B cell (primary cell): ENCODE measurements at regions not wholly inside any gene's neighbourhood (a gene's known extent, or its start where the extent isn't known, plus 50 kb on each side); places are given as distances from the start of the nearest gene placed in this dataset.

ENCODE experiments used
- ATAC-seq: fragments of 200-7000 bp; cut with Tn5 transposase; one replicate; pipeline ENCODE4 v1.10.0; 2021; ENCODE audit warnings: low read depth, mild to moderate bottlenecking, moderate number of reproducible peaks, moderate library complexity
- CTCF ChIA-PET: fragments of 350-600 bp; sonication (Branson Sonifier 250); formaldehyde crosslinking; loops from one replicate; lab custom pipeline; 2021; ENCODE audit warnings: antibody characterized with exemption, inconsistent platforms; lab: Charles Lee
- POLR2A ChIA-PET: fragments of 350-600 bp; sonication (Branson Sonifier 250); formaldehyde crosslinking; loops from one replicate; lab custom pipeline; 2021; ENCODE audit warnings: antibody characterized with exemption; lab: Charles Lee
- DNase-seq: peaks from one replicate; pipeline ENCODE4 v3.0.0; 2013
- H2AFZ ChIP-seq: 2 replicates; pipeline ENCODE4 v1.6.1; 2012; ENCODE audit warnings: mild to moderate bottlenecking, low read depth, low read length; ENCODE audit not compliant: insufficient read depth, poor library complexity, severe bottlenecking
- H3K27ac ChIP-seq, 2 donors: 1 replicate in 1 of 2; 2 replicates in 1 of 2; pipeline ENCODE4 v1.5.1; 2012 to 2013; ENCODE audit warnings: low read length in 2 of 2, mild to moderate bottlenecking in 2 of 2, moderate library complexity in 1 of 2
- H3K27me3 ChIP-seq, 4 experiments: fragments of 200-600 bp in 1 of 4; sonication (generic) in 1 of 4; replicated peaks in 1 of 4; 1 replicate in 2 of 4; 2 replicates in 2 of 4; pipeline versions ENCODE4 v1.6.1 to v1.7.0; 2013 to 2016; ENCODE audit warnings: low read length in 3 of 4, mild to moderate bottlenecking in 2 of 4, mixed read lengths in 1 of 4, moderate library complexity in 1 of 4; ENCODE audit not compliant: insufficient read depth in 4 of 4, control insufficient read depth in 3 of 4; ENCODE audit errors: control extremely low read depth in 1 of 4
- H3K36me3 ChIP-seq, 2 experiments: replicated peaks in 1 of 2; 1 replicate in 1 of 2; 2 replicates in 1 of 2; pipeline versions ENCODE4 v1.6.1 to v1.7.1; 2013; ENCODE audit warnings: low read length in 1 of 2; ENCODE audit not compliant: insufficient read depth in 2 of 2, control insufficient read depth in 1 of 2; ENCODE audit errors: control extremely low read depth in 1 of 2, extremely low read depth in 1 of 2
- H3K4me1 ChIP-seq, 2 donors: fragments of 200-600 bp in 1 of 2; sonication (generic) in 1 of 2; 1 replicate in 1 of 2; 2 replicates in 1 of 2; pipeline versions ENCODE4 v1.5.1 to v1.6.1; 2013 to 2017; ENCODE audit warnings: low read length in 2 of 2; ENCODE audit not compliant: control insufficient read depth in 2 of 2, insufficient read depth in 2 of 2
- H3K4me2 ChIP-seq: replicated peaks from 2 replicates; pipeline ENCODE3; 2012; ENCODE audit warnings: mild to moderate bottlenecking, low read depth, low read length; ENCODE audit not compliant: poor library complexity, severe bottlenecking
- H3K4me3 ChIP-seq, 5 experiments: fragments of 200-600 bp in 1 of 5; sonication (generic) in 1 of 5; 1 replicate in 3 of 5; 2 replicates in 2 of 5; pipeline versions ENCODE4 v1.5.1 to v1.7.0; 2011 to 2016; ENCODE audit warnings: low read length in 4 of 5, mild to moderate bottlenecking in 4 of 5, low read depth in 2 of 5, control low read depth in 1 of 5, moderate library complexity in 1 of 5; ENCODE audit not compliant: insufficient read depth in 1 of 5; ENCODE audit errors: control extremely low read depth in 1 of 5, extremely low read depth in 1 of 5
- H3K79me2 ChIP-seq: fragments of 200-600 bp; sonication (generic); one replicate; pipeline ENCODE4 v1.6.0; 2016; ENCODE audit warnings: low read length; ENCODE audit not compliant: control insufficient read depth, insufficient read depth
- H3K9ac ChIP-seq: fragments of 200-600 bp; sonication (generic); 2 replicates; pipeline ENCODE4 v1.6.1; 2017; ENCODE audit warnings: mild to moderate bottlenecking, low read length, moderate library complexity
- H3K9me3 ChIP-seq, 3 donors: one replicate each; pipeline versions ENCODE4 v1.6.1 to v1.7.1; 2013; ENCODE audit warnings: low read length in 2 of 3; ENCODE audit not compliant: control insufficient read depth in 2 of 3, insufficient read depth in 1 of 3; ENCODE audit errors: control extremely low read depth in 1 of 3
- H4K20me1 ChIP-seq: 2 replicates; pipeline ENCODE4 v1.6.0; 2012; ENCODE audit warnings: mild to moderate bottlenecking, low read length; ENCODE audit not compliant: insufficient read depth, control insufficient read depth, poor library complexity, severe bottlenecking
- H3K27ac Mint-ChIP-seq: one replicate; pipeline ENCODE4 v1.8.0; 2021; ENCODE audit warnings: mixed read lengths
- H3K27me3 Mint-ChIP-seq: one replicate; pipeline ENCODE4 v1.8.0; 2021; ENCODE audit warnings: mixed read lengths
- H3K4me1 Mint-ChIP-seq: one replicate; pipeline ENCODE4 v1.8.0; 2021; ENCODE audit warnings: mixed read lengths
- H3K4me3 Mint-ChIP-seq: one replicate; pipeline ENCODE4 v1.8.0; 2021; ENCODE audit warnings: mixed read lengths
- H3K9me3 Mint-ChIP-seq: one replicate; pipeline ENCODE4 v1.8.0; 2022; ENCODE audit warnings: mixed read lengths; ENCODE audit not compliant: insufficient read depth
- EZH2 ChIP-seq: IDR thresholded peaks from 2 replicates; pipeline ENCODE4 v1.6.1; 2012; ENCODE audit warnings: borderline replicate concordance, low read depth, mild to moderate bottlenecking, moderate library complexity, low read length; ENCODE audit not compliant: insufficient read depth, poor library complexity, severe bottlenecking
- WGBS: methylation state at CpG from one replicate; pipeline ENCODE4 v1.1.5; 2013; ENCODE audit warnings: missing lambda C conversion rate; ENCODE audit not compliant: insufficient coverage; 5-methylcytosine and 5-hydroxymethylcytosine counted together
- intact Hi-C: fragments of 100-400 bp; cut with micrococcal nuclease; formaldehyde crosslinking; loops from one replicate; pipeline ENCODE4 v1.10.0; 2022
- TF ChIP-seq, protein P1 (sequence below): fragments of 200-600 bp; IDR thresholded peaks from one replicate; pipeline ENCODE4 v1.8.0; 2022; ENCODE audit warnings: antibody characterized with exemption, mild to moderate bottlenecking

GRCh38 chr13:61988810-61989209 is 573.2 kb upstream of the PCDH20 start:
- Mint-ChIP-seq H3K27ac (no peak overlapping the region), H3K9me3 (no peaks in the 10 kb centered on the region), H3K27me3 (no peaks in the 10 kb centered on the region), H3K4me3 (no peak overlapping the region), H3K4me1 (no peaks in the 10 kb centered on the region)
- H3K4me1 ChIP-seq = no peaks in the 10 kb centered on the region
- ATAC-seq (no peak), DNase-seq (no peak)
- no peak for TF ChIP-seq EZH2
- TF ChIP-seq, protein P1, sequence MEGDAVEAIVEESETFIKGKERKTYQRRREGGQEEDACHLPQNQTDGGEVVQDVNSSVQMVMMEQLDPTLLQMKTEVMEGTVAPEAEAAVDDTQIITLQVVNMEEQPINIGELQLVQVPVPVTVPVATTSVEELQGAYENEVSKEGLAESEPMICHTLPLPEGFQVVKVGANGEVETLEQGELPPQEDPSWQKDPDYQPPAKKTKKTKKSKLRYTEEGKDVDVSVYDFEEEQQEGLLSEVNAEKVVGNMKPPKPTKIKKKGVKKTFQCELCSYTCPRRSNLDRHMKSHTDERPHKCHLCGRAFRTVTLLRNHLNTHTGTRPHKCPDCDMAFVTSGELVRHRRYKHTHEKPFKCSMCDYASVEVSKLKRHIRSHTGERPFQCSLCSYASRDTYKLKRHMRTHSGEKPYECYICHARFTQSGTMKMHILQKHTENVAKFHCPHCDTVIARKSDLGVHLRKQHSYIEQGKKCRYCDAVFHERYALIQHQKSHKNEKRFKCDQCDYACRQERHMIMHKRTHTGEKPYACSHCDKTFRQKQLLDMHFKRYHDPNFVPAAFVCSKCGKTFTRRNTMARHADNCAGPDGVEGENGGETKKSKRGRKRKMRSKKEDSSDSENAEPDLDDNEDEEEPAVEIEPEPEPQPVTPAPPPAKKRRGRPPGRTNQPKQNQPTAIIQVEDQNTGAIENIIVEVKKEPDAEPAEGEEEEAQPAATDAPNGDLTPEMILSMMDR = no peak
- POLR2A ChIA-PET = no interaction called here
- no peak overlapping the region for H3K9ac ChIP-seq
- H2AFZ ChIP-seq = no peak overlapping the region
- H3K4me2 ChIP-seq = no peak overlapping the region
- WGBS = 17% methylated on average over 1 of the region's 2 CpGs
- no peak overlapping the region for H3K4me3 ChIP-seq
- no peak overlapping the region for H3K27ac ChIP-seq
- CTCF ChIA-PET = no interaction called here
- no peaks in the 10 kb centered on the region for H3K27me3 ChIP-seq
- H3K9me3 ChIP-seq = no peaks in the 10 kb centered on the region
- no peaks in the 10 kb centered on the region for H4K20me1 ChIP-seq
- no peaks in the 10 kb centered on the region for H3K79me2 ChIP-seq
- intact Hi-C loops = no loop called here
- no peaks in the 10 kb centered on the region for H3K36me3 ChIP-seq

GRCh38 chr13:61975001-61975400 is 559.4 kb upstream of the PCDH20 start:
- H3K36me3 ChIP-seq = no peaks in the 10 kb centered on the region
- no peak overlapping the region for H3K4me2 ChIP-seq
- no CpG with 5 or more reads among the region's 3 CpGs for WGBS
- no peaks in the 10 kb centered on the region for H3K27me3 Mint-ChIP-seq
- H3K4me3 ChIP-seq = no peak overlapping the region
- no peak overlapping the region for H3K27ac Mint-ChIP-seq
- ChIA-PET POLR2A (no interaction called here), CTCF (no interaction called here)
- no peak overlapping the region for H3K27ac ChIP-seq
- no peaks in the 10 kb centered on the region for H3K4me1 ChIP-seq
- intact Hi-C loops = no loop called here
- DNase-seq (no peak), ATAC-seq (no peak)
- peaks cover 0 to 4% (median 1%) of the 10 kb centered on the region in 3 donors for H3K9me3 ChIP-seq
- no peak overlapping the region for H3K4me3 Mint-ChIP-seq
- TF ChIP-seq, protein P1 = no peak
- TF ChIP-seq EZH2 = no peak
- H2AFZ ChIP-seq = no peak overlapping the region
- no peaks in the 10 kb centered on the region for H3K79me2 ChIP-seq
- H3K9ac ChIP-seq = no peak overlapping the region
- peaks cover 5% of the 10 kb centered on the region for H3K9me3 Mint-ChIP-seq
- H3K4me1 Mint-ChIP-seq = no peaks in the 10 kb centered on the region
- no peaks in the 10 kb centered on the region for H3K27me3 ChIP-seq
- no peaks in the 10 kb centered on the region for H4K20me1 ChIP-seq
